ENCODE measurements at regions not wholly inside any gene's neighbourhood (a gene's known extent, or its start where the extent isn't known, plus 50 kb on each side); places are given as distances from the start of the nearest gene placed in this dataset.

- DNase-seq (ENCODE audit: low spot score) (no peak), FAIRE-seq (no peak)
Observed at GRCh38 chr4:1479454-1479853, 73.2 kb upstream of the NKX1-1 start.

GRCh38 chr4:1478766-1479355, 72.6 kb upstream of the NKX1-1 start:
- FAIRE-seq (no peak), DNase-seq (ENCODE audit: low spot score) (no peak)

GRCh38 chr4:1477045-1477840, 71.0 kb upstream of the NKX1-1 start:
- no peak for DNase-seq (ENCODE audit: low spot score)
- FAIRE-seq: no peak

GRCh38 chr4:1476140-1476513, 69.9 kb upstream of the NKX1-1 start:
- FAIRE-seq: no peak
- no peak for DNase-seq (ENCODE audit: low spot score)

GRCh38 chr4:1475277-1476139, 69.3 kb upstream of the NKX1-1 start:
- DNase-seq (ENCODE audit: low spot score) (no peak), FAIRE-seq (no peak)

- FAIRE-seq (no peak), DNase-seq (ENCODE audit: low spot score) (no peak)
Observed at GRCh38 chr4:1474126-1475090, 68.2 kb upstream of the NKX1-1 start.

GRCh38 chr4:1473718-1474117, 67.5 kb upstream of the NKX1-1 start:
- FAIRE-seq (no peak), DNase-seq (ENCODE audit: low spot score) (no peak)

- DNase-seq (ENCODE audit: low spot score): no peak
- FAIRE-seq: no peak
Observed at GRCh38 chr4:1472911-1473518, 66.8 kb upstream of the NKX1-1 start.

GRCh38 chr4:1472148-1472797, 66.0 kb upstream of the NKX1-1 start:
- FAIRE-seq (no peak), DNase-seq (ENCODE audit: low spot score) (no peak)

- no peak for FAIRE-seq
- DNase-seq (ENCODE audit: low spot score): no peak
Observed at GRCh38 chr4:1471443-1472147, 65.4 kb upstream of the NKX1-1 start.

- no peak for DNase-seq (ENCODE audit: low spot score)
- FAIRE-seq: no peak
Observed at GRCh38 chr4:1470816-1471442, 64.7 kb upstream of the NKX1-1 start.

- no peak for FAIRE-seq
Observed at GRCh38 chr4:1470393-1470670, 64.1 kb upstream of the NKX1-1 start.

GRCh38 chr4:1469607-1470392, 63.6 kb upstream of the NKX1-1 start:
- FAIRE-seq (no peak), DNase-seq (ENCODE audit: low spot score) (no peak)

More at GRCh38 chr4:1470393-1470670, 64.1 kb upstream of the NKX1-1 start:
- no peak for DNase-seq (ENCODE audit: low spot score)

- DNase-seq (ENCODE audit: low spot score) (no peak), FAIRE-seq (no peak)
Observed at GRCh38 chr4:1469043-1469442, 62.8 kb upstream of the NKX1-1 start.

GRCh38 chr4:1467581-1468458, 61.6 kb upstream of the NKX1-1 start:
- DNase-seq (ENCODE audit: low spot score) (no peak), FAIRE-seq (no peak)

- no peak for DNase-seq (ENCODE audit: low spot score)
- FAIRE-seq: no peak
Observed at GRCh38 chr4:1466863-1467165, 60.6 kb upstream of the NKX1-1 start.

- DNase-seq (ENCODE audit: low spot score) (no peak), FAIRE-seq (no peak)
Observed at GRCh38 chr4:1466034-1466862, 60.0 kb upstream of the NKX1-1 start.

All from urothelium cell line (cell line).